DND-41 (cell line): ENCODE measurements at regions not wholly inside any gene's neighbourhood (a gene's known extent, or its start where the extent isn't known, plus 50 kb on each side); places are given as distances from the start of the nearest gene placed in this dataset.

ENCODE experiments used
- ATAC-seq: fragments of 200-7000 bp; cut with Tn5 transposase; 3 replicates; pipeline ENCODE4 v1.9.1; 2021; ENCODE audit warnings: low read depth; ENCODE audit not compliant: insufficient read depth
- DNase-seq: peaks from one replicate; pipeline ENCODE4 v3.0.0-alpha.2; 2020
- H2AFZ ChIP-seq: 2 replicates; pipeline ENCODE4 v1.6.0; 2012; ENCODE audit warnings: low read depth, low read length
- H3K27ac ChIP-seq: 2 replicates; pipeline ENCODE4 v1.5.1; 2012; ENCODE audit warnings: low read length, inconsistent platforms
- H3K27me3 ChIP-seq: fragments of 200-600 bp; sonication (generic); 2 replicates; pipeline ENCODE4 v1.6.0; 2012; ENCODE audit warnings: low read length, mild to moderate bottlenecking, inconsistent platforms; ENCODE audit not compliant: insufficient read depth, poor library complexity
- H3K36me3 ChIP-seq: 2 replicates; pipeline ENCODE4 v1.5.1; 2012; ENCODE audit warnings: low read length, inconsistent platforms; ENCODE audit not compliant: insufficient read depth
- H3K4me1 ChIP-seq: 2 replicates; pipeline ENCODE4 v1.5.1; 2012; ENCODE audit warnings: mild to moderate bottlenecking, low read length; ENCODE audit not compliant: insufficient read depth
- H3K4me2 ChIP-seq: 2 replicates; pipeline ENCODE4 v1.6.0; 2012; ENCODE audit warnings: mild to moderate bottlenecking, moderate library complexity, low read length, inconsistent platforms; ENCODE audit not compliant: insufficient read depth
- H3K4me3 ChIP-seq, 2 experiments: fragments of 200-600 bp in 1 of 2; shearing (Covaris generic) in 1 of 2; 2 replicates each; pipeline ENCODE4 v1.5.1; 2012 to 2016; ENCODE audit warnings: inconsistent platforms in 2 of 2, low read length in 2 of 2, mild to moderate bottlenecking in 2 of 2, low read depth in 1 of 2, moderate library complexity in 1 of 2
- H3K79me2 ChIP-seq: 2 replicates; pipeline ENCODE4 v1.6.0; 2012; ENCODE audit warnings: low read length, inconsistent platforms; ENCODE audit not compliant: insufficient read depth
- H3K9ac ChIP-seq: 2 replicates; pipeline ENCODE4 v1.6.0; 2012; ENCODE audit warnings: low read depth, mild to moderate bottlenecking, inconsistent platforms, low read length, moderate library complexity
- H3K9me3 ChIP-seq: 2 replicates; pipeline ENCODE4 v1.5.1; 2012; ENCODE audit warnings: low read length, moderate library complexity, mild to moderate bottlenecking, inconsistent platforms; ENCODE audit not compliant: insufficient read depth, severe bottlenecking
- H4K20me1 ChIP-seq: 2 replicates; pipeline ENCODE4 v1.6.0; 2012; ENCODE audit warnings: low read length; ENCODE audit not compliant: insufficient read depth
- EZH2 ChIP-seq: IDR thresholded peaks from 3 replicates; pipeline ENCODE4 v1.6.1; 2012; ENCODE audit warnings: borderline replicate concordance, low read depth, mild to moderate bottlenecking, moderate library complexity, low read length, inconsistent platforms; ENCODE audit not compliant: severe bottlenecking
- TF ChIP-seq, protein P1 (sequence below): IDR thresholded peaks from 2 replicates; pipeline ENCODE4 v1.5.1; 2012; ENCODE audit warnings: borderline replicate concordance, low read length, moderate library complexity, mild to moderate bottlenecking; ENCODE audit not compliant: poor library complexity, severe bottlenecking; ENCODE audit errors: extremely low read depth

DNA sequence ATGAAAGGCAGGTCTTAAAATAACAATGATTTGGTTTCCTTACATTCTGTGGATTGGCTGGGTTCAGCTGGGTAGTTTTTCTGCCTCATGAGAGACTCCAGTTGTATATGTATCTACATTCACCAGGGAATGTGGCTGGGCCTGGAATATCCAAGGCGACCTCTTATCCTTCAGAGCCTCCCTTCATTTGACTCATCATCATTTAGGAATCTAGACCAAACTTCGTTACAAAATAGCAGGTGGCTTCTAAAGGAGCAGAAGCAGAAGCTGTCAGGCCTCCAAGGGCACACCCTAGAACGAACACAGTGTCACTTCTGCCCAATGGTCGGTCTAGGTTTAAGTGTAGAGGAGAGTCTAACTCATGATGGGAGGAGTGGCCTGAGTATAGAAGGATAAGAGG is 204.2 kb downstream of the EN1 start:
- Histone ChIP-seq H3K4me1 (no peaks in the 10 kb centered on the region), H3K9ac (no peak overlapping the region), H3K36me3 (no peaks in the 10 kb centered on the region), H3K4me2 (no peak overlapping the region), H3K4me3 (no peak overlapping the region), H3K27ac (no peak overlapping the region), H3K79me2 (no peaks in the 10 kb centered on the region), H4K20me1 (no peaks in the 10 kb centered on the region), H2AFZ (no peak overlapping the region), H3K9me3 (no peaks in the 10 kb centered on the region), H3K27me3 (no peaks in the 10 kb centered on the region)
- TF ChIP-seq, protein P1, sequence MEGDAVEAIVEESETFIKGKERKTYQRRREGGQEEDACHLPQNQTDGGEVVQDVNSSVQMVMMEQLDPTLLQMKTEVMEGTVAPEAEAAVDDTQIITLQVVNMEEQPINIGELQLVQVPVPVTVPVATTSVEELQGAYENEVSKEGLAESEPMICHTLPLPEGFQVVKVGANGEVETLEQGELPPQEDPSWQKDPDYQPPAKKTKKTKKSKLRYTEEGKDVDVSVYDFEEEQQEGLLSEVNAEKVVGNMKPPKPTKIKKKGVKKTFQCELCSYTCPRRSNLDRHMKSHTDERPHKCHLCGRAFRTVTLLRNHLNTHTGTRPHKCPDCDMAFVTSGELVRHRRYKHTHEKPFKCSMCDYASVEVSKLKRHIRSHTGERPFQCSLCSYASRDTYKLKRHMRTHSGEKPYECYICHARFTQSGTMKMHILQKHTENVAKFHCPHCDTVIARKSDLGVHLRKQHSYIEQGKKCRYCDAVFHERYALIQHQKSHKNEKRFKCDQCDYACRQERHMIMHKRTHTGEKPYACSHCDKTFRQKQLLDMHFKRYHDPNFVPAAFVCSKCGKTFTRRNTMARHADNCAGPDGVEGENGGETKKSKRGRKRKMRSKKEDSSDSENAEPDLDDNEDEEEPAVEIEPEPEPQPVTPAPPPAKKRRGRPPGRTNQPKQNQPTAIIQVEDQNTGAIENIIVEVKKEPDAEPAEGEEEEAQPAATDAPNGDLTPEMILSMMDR = no peak
- TF ChIP-seq EZH2 = no peak
- ATAC-seq (no peak), DNase-seq (no peak)

DNA sequence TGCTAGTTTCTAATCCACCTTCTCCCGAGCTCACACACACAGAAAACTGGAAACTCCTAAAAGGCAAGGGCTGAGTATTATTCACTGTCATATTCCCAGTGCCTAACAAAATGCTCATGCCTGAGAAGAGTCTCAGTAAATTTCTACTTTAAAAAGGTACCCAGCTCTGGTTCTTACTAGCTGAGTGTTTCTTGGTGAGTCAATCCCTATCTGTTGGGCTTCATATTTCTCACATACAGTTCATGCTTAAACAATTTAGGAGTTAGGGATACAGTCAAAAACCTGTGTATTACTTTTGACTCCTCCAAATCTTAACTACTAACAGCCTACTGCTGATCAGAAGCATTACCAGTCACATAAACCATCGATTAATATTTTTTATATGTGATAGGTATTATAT is 204.9 kb downstream of the EN1 start:
- Histone ChIP-seq H3K79me2 (no peaks in the 10 kb centered on the region), H4K20me1 (no peaks in the 10 kb centered on the region), H3K4me3 (no peak overlapping the region), H3K4me1 (no peaks in the 10 kb centered on the region), H3K36me3 (no peaks in the 10 kb centered on the region), H3K4me2 (no peak overlapping the region), H3K9me3 (no peaks in the 10 kb centered on the region), H3K27me3 (no peaks in the 10 kb centered on the region), H3K27ac (no peak overlapping the region), H3K9ac (no peak overlapping the region), H2AFZ (no peak overlapping the region)
- DNase-seq (no peak), ATAC-seq (no peak)
- TF ChIP-seq, protein P1 = no peak
- no peak for TF ChIP-seq EZH2

DNA sequence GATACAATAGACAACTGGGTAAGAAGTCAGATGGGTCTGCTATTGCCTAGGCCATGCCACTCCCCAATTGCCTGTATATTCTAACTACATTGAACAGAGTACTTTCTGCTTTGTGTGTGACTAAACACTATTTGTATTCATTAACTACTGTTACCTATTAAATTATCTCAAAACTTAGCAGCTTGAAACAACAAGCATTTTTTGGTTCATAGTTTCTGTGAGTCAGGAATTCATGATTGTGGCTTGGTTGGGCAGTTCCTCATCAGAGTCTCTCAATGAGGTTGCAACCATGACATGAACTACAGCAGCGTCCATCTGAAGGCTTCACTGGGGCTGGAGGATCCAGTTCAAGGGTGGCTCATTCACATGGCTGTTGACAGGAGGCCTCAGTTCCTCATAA is 205.7 kb downstream of the EN1 start:
- Histone ChIP-seq H3K9me3 (no peaks in the 10 kb centered on the region), H3K4me2 (no peak overlapping the region), H4K20me1 (no peaks in the 10 kb centered on the region), H3K27ac (no peak overlapping the region), H3K4me3 (no peak overlapping the region), H3K27me3 (no peaks in the 10 kb centered on the region), H3K9ac (no peak overlapping the region), H3K79me2 (no peaks in the 10 kb centered on the region), H3K36me3 (no peaks in the 10 kb centered on the region), H2AFZ (no peak overlapping the region), H3K4me1 (no peaks in the 10 kb centered on the region)
- DNase-seq = no peak
- no peak for ATAC-seq
- TF ChIP-seq EZH2 = no peak

DNA sequence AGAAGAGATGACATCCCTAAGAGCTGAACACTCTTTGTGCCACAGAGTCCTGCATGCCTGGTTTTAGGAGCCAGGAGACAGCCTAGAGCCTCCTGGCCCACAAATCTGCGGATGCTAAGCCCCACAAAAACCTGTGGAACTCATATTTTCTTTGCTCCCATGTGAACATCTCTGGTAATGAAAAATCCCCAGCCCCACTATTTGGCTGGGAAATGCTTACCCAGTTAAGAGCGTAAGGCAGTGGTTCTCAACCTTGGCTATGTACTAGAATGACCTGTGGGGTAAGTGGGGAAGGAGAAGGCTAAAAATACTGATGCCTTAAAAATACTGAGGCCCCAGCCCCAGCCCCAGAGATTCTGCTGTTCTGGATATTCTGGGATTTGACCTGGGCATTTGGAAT is 208.1 kb downstream of the EN1 start:
- H4K20me1 ChIP-seq = no peaks in the 10 kb centered on the region
- ATAC-seq (no peak), DNase-seq (no peak)
- no peaks in the 10 kb centered on the region for H3K27me3 ChIP-seq
- TF ChIP-seq, protein P1 = no peak
- no peak for TF ChIP-seq EZH2
- H3K9me3 ChIP-seq = no peaks in the 10 kb centered on the region
- H3K4me3 ChIP-seq = no peak overlapping the region
- no peaks in the 10 kb centered on the region for H3K79me2 ChIP-seq
- no peaks in the 10 kb centered on the region for H3K4me1 ChIP-seq
- H3K4me2 ChIP-seq = no peak overlapping the region
- H2AFZ ChIP-seq = no peak overlapping the region
- H3K9ac ChIP-seq = no peak overlapping the region
- no peaks in the 10 kb centered on the region for H3K36me3 ChIP-seq
- H3K27ac ChIP-seq = no peak overlapping the region
